ENCODE measurements at regions not wholly inside any gene's neighbourhood (a gene's known extent, or its start where the extent isn't known, plus 50 kb on each side); places are given as distances from the start of the nearest gene placed in this dataset.
A peak's percentile ranks its signal among the peaks of the same experiment; 100 is the strongest.

- Histone ChIP-seq H3K9me1 (ENCODE audit: insufficient read depth, low read length) (no peaks in the 10 kb centered on the region), H3K18ac (ENCODE audit: low read depth, low read length) (no peak overlapping the region), H3K14ac (replicated peaks; ENCODE audit: low read depth, low read length) (no peak overlapping the region), H3K56ac (ENCODE audit: extremely low read depth, insufficient read depth, low read length) (0 out of 2 replicates have a peak overlapping the region, but pooled peaks have one; percentile 51), H2BK15ac (ENCODE audit: low read depth, low read length) (no peak overlapping the region), H2BK5ac (ENCODE audit: low read depth, low read length, poor library complexity, severe bottlenecking) (peak overlapping the region; percentile 98), H3K79me1 (ENCODE audit: low read depth in 1 of 2, low read length in 2 of 2) (no peaks in the 10 kb centered on the region), H3K4me1 (ENCODE audit: control insufficient read depth, insufficient read depth, low read length) (no peaks in the 10 kb centered on the region), H2BK120ac (ENCODE audit: low read depth, low read length) (no peak overlapping the region; the same call in 1 of the 2 replicates), H2BK20ac (ENCODE audit: low read depth, low read length) (no peak overlapping the region), H3K36me3 (ENCODE audit: control insufficient read depth, insufficient read depth, low read length) (no peaks in the 10 kb centered on the region), H4K5ac (ENCODE audit: low read depth, low read length) (no peak overlapping the region), H3K27me3 (ENCODE audit: control insufficient read depth, insufficient read depth, low read length) (no peaks in the 10 kb centered on the region), H2AFZ (replicated peaks; ENCODE audit: low read length, poor library complexity) (no peak overlapping the region), H3K4me2 (ENCODE audit: low read depth, low read length) (no peak overlapping the region; the same call in 1 of the 2 replicates), H3K4ac (ENCODE audit: low read depth, low read length) (no peak overlapping the region), H3K27ac (ENCODE audit: insufficient read depth, low read length) (peak overlapping the region; percentile 74; the same call in 1 of the 2 replicates), H2AK5ac (ENCODE audit: low read depth, low read length) (no peak overlapping the region), H3K9ac (ENCODE audit: low read depth, low read length) (no peak overlapping the region), H2AK9ac (replicated peaks; ENCODE audit: low read depth, low read length, poor library complexity) (no peak overlapping the region), H3K23ac (ENCODE audit: low read depth, low read length) (no peak overlapping the region), H4K8ac (ENCODE audit: low read depth in 2 of 2, low read length in 2 of 2) (no peak overlapping the region; a peak in 1 of 4 replicates), H3K9me3 (ENCODE audit: control insufficient read depth, insufficient read depth, low read length) (no peaks in the 10 kb centered on the region), H4K20me1 (ENCODE audit: insufficient read depth, low read length) (no peaks in the 10 kb centered on the region), H3K4me3 (ENCODE audit: insufficient read depth, low read depth, low read length) (no peak overlapping the region), H4K91ac (ENCODE audit: insufficient read depth, low read depth, low read length) (no peak overlapping the region)
- in situ Hi-C loops (cut with MboI; ENCODE audit: low sequenced_read_pairs) (no loop called here), intact Hi-C loops (cut with micrococcal nuclease) (no loop called here), dilution Hi-C loops (cut with HindIII; ENCODE audit: low sequenced_read_pairs, unreplicated experiment) (no loop called here)
- peak; percentile 96 for ATAC-seq (ENCODE audit: low read depth)
- CTCF ChIA-PET, result interaction anchor here (0.5 to 0.6 kb wide), 2 partner anchors 59 to 782 kb away, joined by 3 read pairs; no protein-coding TSS in a partner anchor
- DNase-seq, result peak; percentile 94
- no CpG with 5 or more reads among the region's 5 CpGs for WGBS, 2 experiments (ENCODE audit: extremely low coverage in 2 of 2, insufficient read length in 1 of 2)
- TF ChIP-seq BHLHE40 (IDR thresholded peaks at IDR 0.05; ENCODE audit: low read depth, low read length) (peak; percentile 40; the same call in 1 of the 2 replicates), FOS (IDR thresholded peaks at IDR 0.05; ENCODE audit: low read depth, low read length) (peak; percentile 91), RCOR1 (IDR thresholded peaks at IDR 0.05; ENCODE audit: insufficient replicate concordance, low read length) (no peak)
- BruUV-seq (replicated peaks), result no TSS peak
- POLR2A ChIA-PET (ENCODE audit: unreplicated experiment), result interaction anchor here (0.6 kb wide), 1 partner anchor 1520 kb away, joined by 9 read pairs; no protein-coding TSS in a partner anchor
Observed at GRCh38 chr4:125115941-125116340, 198.8 kb upstream of the FAT4 start.

Data from IMR-90 (cell line).